Esophagus muscularis mucosa (tissue), 4 donors: ENCODE measurements at regions not wholly inside any gene's neighbourhood (a gene's known extent, or its start where the extent isn't known, plus 50 kb on each side); places are given as distances from the start of the nearest gene placed in this dataset.

Experiments used
- DNase-seq: peaks from one replicate; pipeline ENCODE4 v3.0.0-alpha.2; 2017; ENCODE audit errors: extremely low spot score
- H3K27ac ChIP-seq, 4 donors: fragments of 200-600 bp; sonication (generic); replicated peaks in 1 of 4; 1 replicate in 3 of 4; 2 replicates in 1 of 4; pipeline ENCODE4 v1.5.1; 2016 to 2019; ENCODE audit warnings: mild to moderate bottlenecking in 1 of 4
- H3K27me3 ChIP-seq, 4 donors: fragments of 200-600 bp; sonication (generic); one replicate each; pipeline versions ENCODE4 v1.5.1 to v1.6.0; 2016 to 2019
- H3K36me3 ChIP-seq, 4 donors: fragments of 200-600 bp; sonication (generic); one replicate each; pipeline ENCODE4 v1.5.1; 2016 to 2019
- H3K4me1 ChIP-seq, 4 donors: fragments of 200-600 bp; sonication (generic); one replicate each; pipeline ENCODE4 v1.5.1; 2016 to 2019
- H3K4me3 ChIP-seq, 4 donors: fragments of 200-600 bp; sonication (generic); 1 replicate in 2 of 4; 2 replicates in 2 of 4; pipeline ENCODE4 v1.5.1; 2016 to 2019; ENCODE audit warnings: mild to moderate bottlenecking in 4 of 4, moderate library complexity in 1 of 4
- H3K9me3 ChIP-seq, 4 donors: fragments of 200-600 bp; sonication (generic); 1 replicate in 3 of 4; 2 replicates in 1 of 4; pipeline ENCODE4 v1.5.1; 2016 to 2019
- EP300 ChIP-seq: sonication (generic); formaldehyde crosslinking; IDR thresholded peaks from one replicate; pipeline ENCODE4 v1.6.1; 2017; ENCODE audit warnings: antibody characterized with exemption
- POLR2A ChIP-seq: fragments of 450-650 bp; IDR thresholded peaks from one replicate; pipeline ENCODE4 v1.6.1; 2017; ENCODE audit warnings: antibody characterized with exemption, moderate library complexity, mild to moderate bottlenecking, low read depth
- POLR2AphosphoS5 ChIP-seq, 2 donors: sonication (generic); formaldehyde crosslinking; IDR thresholded peaks; one replicate each; pipeline ENCODE4 v1.6.1; 2017; ENCODE audit warnings: antibody characterized with exemption in 2 of 2
- WGBS: methylation state at CpG from one replicate; pipeline ENCODE4 v1.1.5; 2018; 5-methylcytosine and 5-hydroxymethylcytosine counted together
- intact Hi-C: fragments of 100-400 bp; cut with DNase I; formaldehyde crosslinking; loops from one replicate; pipeline ENCODE4 v1.15.1; 2023
- TF ChIP-seq, protein P1 (sequence below), 3 experiments: fragments of 200-600 bp in 2 of 3; fragments of 450-650 bp in 1 of 3; sonication (generic) in 2 of 3; IDR thresholded peaks; one replicate each; pipeline ENCODE4 v1.5.1; 2017 to 2019; ENCODE audit warnings: antibody characterized with exemption in 3 of 3, mild to moderate bottlenecking in 2 of 3, moderate library complexity in 1 of 3

DNA sequence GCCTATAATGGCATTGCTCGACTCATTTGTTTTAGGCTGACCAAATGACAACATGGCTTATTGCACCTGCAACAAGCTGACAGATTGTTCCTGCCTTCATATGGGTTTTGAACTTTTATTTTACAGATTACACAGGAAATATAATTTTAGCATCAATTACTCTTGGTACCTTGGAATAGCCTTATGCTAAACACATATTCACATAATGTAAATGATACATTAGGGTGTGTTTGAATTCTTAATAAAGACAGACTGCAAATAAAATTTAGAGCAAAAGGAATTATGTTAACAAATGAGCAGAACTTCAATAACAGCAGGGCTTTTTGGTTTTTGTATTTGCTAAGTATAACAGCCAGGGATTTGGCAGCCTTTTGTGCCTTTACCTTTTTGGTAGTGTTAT lies 51.9 kb upstream of the TMC3 start:
- Histone ChIP-seq H3K9me3 (peaks cover 0 to 4% (median 0%) of the 10 kb centered on the region in 4 donors), H3K27ac (no peak overlapping the region), H3K4me3 (no peak overlapping the region), H3K27me3 (no peaks in the 10 kb centered on the region), H3K36me3 (no peaks in the 10 kb centered on the region), H3K4me1 (no peaks in the 10 kb centered on the region)
- no peak for DNase-seq
- intact Hi-C loops, result no loop called here
- WGBS, result 65% methylated on average over 1 of the region's 1 CpG
- no peak for TF ChIP-seq POLR2AphosphoS5 (IDR thresholded peaks at IDR 0.05)
- TF ChIP-seq EP300, result no peak
- TF ChIP-seq, protein P1, sequence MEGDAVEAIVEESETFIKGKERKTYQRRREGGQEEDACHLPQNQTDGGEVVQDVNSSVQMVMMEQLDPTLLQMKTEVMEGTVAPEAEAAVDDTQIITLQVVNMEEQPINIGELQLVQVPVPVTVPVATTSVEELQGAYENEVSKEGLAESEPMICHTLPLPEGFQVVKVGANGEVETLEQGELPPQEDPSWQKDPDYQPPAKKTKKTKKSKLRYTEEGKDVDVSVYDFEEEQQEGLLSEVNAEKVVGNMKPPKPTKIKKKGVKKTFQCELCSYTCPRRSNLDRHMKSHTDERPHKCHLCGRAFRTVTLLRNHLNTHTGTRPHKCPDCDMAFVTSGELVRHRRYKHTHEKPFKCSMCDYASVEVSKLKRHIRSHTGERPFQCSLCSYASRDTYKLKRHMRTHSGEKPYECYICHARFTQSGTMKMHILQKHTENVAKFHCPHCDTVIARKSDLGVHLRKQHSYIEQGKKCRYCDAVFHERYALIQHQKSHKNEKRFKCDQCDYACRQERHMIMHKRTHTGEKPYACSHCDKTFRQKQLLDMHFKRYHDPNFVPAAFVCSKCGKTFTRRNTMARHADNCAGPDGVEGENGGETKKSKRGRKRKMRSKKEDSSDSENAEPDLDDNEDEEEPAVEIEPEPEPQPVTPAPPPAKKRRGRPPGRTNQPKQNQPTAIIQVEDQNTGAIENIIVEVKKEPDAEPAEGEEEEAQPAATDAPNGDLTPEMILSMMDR (IDR thresholded peaks at IDR 0.05), result no peak
- TF ChIP-seq POLR2A, result no peak
